Activated CD4-positive, alpha-beta T cell treated with anti-CD3 and anti-CD28 coated beads, Interleukin-2, Interleukin-4, amounts not matched to agents 100 ng/mL and 50 ng/mL, durations not matched to agents 16 hours and 8 hours (primary cell): ENCODE measurements at regions not wholly inside any gene's neighbourhood (a gene's known extent, or its start where the extent isn't known, plus 50 kb on each side); places are given as distances from the start of the nearest gene placed in this dataset.

Experiments used
- DNase-seq: peaks from one replicate; pipeline ENCODE4 v3.0.0-alpha.2; 2020; ENCODE audit warnings: low spot score

DNA sequence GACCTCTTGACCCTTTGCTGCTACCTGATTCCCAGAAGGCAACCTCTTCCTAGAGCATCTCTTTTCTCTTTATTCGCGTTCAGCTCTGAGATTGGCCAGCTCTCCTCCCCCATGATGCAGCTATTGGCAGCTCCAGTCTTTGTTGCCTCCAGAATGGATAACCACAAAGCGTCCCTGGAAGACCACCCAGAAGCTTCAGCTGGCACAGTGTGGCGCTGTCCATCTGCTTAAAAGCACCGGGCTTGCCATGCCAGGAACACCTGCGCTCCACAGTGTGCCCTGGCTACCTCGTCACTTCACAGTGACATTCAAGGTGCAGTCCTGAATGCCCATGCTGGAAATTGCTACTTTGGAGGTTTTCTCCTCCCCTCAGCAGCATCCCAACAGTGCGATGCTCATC is 353.9 kb downstream of the LMO4 start:
- DNase-seq = no peak

GRCh38 chr1:87683196-87683956 is 354.7 kb downstream of the LMO4 start:
- no peak for DNase-seq

DNA sequence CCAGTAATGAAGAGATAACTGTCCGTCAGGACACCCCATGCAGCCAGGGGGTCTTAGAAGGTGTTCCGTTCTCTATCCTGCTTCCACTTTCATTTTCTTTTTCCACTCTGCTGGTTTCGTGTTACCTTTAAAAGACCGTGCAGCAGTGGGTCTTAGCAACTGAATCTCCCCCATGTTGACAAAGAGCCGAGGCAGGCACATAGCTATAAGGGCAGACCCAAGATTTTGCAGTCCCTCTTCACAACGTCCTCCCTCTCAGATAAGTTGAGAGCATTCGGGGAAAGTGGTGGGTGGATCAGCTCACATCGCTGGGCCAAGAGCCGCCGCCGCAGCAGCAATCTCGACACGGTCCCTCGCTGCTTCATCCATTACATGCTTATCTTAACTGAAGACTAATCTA is 355.5 kb downstream of the LMO4 start:
- no peak for DNase-seq

GRCh38 chr1:87684713-87685205 is 356.1 kb downstream of the LMO4 start:
- DNase-seq = no peak

- no peak for DNase-seq
These were observed 356.8 kb downstream of the LMO4 start for GRCh38 chr1:87685311-87686135.

- DNase-seq = no peak
These were observed 357.4 kb downstream of the LMO4 start for GRCh38 chr1:87686136-87686495.

DNA sequence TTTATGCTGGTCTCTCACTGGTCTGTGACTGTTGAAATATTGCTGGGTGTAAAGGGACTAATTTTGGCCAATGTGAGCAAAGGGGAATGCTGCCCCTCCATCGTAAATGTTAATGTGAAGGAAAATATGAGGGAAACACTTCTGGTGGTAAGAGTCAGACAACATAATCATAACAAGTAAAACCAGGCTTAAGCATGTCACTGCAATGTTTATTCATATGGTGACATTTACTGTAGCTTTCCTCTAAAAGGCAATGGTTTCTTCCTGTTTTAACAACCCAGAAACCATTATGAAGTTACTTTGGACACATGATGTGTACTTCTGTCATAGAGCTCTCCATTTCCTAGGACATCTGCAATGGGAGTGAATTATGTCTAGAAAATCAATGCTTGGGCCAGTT is 358.0 kb downstream of the LMO4 start:
- DNase-seq = no peak

- DNase-seq = no peak
These were observed 359.5 kb downstream of the LMO4 start for GRCh38 chr1:87688136-87688535.

DNA sequence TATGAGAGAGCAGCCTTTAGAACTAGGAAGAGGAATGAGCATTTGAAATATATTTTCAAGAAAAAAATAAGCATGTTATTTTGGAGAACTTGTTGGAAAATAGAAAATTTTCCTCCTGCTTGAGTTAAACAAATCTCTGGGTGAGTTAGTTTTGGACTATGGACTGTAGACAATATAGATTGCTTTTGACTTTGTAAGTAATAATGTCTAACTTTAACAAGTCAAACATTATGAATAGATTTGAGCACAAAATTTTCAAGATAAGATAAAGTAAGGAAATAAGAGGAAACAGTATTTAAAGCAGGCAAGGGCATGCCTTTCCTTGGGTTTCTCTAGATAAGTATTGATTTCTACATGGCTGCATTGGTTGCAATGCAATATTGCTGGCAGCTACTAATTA is 360.8 kb downstream of the LMO4 start:
- no peak for DNase-seq

DNA sequence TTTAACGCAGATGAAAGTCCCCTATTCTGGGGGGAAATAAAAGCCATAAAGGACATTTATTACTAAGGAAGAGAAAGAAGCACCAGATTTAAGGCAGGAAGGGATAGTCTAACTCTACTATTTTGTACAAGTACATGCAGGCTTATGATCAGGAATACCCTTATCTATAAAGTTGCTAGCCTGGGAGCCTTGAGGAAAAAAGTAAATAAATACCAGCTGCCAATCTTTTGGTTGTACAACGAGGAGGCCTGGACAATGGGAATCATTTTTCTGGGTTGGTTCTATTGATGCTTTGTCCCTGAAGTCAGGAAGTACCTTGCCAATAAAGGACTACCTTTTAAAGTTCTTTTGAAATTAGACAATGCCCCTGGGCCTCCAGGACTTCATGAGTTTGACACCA is 367.8 kb downstream of the LMO4 start:
- DNase-seq = no peak

DNA sequence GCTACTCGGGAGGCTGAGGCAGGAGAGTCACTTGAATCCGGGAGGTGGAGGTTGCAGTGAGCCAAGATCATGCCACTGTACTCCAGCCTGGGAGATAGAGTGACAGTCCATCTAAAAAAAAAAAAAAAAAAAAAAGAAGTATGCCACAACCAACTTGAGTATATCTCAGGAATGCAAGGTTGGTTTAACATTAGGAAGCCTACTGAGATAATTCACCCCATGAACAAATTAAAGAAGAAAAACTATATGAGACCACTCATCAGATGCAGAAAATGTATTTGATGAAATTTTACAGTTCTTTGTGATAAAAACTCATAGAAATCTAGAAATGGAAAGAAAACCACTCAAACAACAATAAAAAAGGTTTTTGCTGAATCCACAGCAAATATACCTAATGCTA is 373.8 kb downstream of the LMO4 start:
- no peak for DNase-seq

DNA sequence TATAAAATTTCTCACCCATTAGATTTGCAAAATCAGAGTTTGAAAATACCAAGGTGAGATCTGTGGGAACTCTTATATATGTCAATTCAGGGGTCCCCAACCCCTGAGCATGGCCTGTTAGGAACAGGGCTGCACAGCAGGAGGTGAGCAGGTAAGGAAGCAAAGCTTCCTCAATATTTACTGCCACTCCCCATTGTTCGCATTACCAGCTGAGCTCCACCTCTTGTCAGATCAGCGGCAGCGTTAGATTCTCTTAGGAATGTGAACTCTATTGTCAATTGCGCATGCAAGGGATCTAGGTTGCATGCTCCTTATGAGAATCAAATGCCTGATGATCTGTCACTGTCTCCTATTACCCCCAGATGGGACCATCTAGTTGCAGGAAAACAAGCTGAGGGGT is 376.6 kb downstream of the LMO4 start:
- no peak for DNase-seq

- no peak for DNase-seq
These were observed 377.5 kb downstream of the LMO4 start for GRCh38 chr1:87706203-87706602.

DNA sequence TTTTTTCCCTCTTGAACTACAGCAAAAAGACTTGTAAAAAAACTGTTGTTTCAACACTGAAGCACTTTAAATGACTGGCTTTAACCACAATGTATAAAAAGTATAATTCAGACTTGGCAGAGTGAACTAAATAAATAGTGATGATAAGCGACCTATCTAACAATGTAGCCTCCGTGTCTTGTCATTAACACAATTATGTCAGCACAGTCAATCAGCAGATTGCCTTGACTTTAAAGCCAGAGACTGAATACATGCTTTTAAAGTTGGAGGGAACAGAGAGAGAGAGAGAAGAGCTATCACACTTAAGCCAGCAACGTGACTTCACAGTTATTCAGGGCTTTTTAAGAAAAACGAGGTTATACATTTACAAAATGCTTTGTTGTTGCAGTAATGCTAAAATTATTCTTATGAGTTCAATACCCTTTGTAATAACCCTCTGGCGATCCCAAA is 378.1 kb downstream of the LMO4 start:
- no peak for DNase-seq

GRCh38 chr1:87707411-87707810 is 378.7 kb downstream of the LMO4 start:
- no peak for DNase-seq

DNA sequence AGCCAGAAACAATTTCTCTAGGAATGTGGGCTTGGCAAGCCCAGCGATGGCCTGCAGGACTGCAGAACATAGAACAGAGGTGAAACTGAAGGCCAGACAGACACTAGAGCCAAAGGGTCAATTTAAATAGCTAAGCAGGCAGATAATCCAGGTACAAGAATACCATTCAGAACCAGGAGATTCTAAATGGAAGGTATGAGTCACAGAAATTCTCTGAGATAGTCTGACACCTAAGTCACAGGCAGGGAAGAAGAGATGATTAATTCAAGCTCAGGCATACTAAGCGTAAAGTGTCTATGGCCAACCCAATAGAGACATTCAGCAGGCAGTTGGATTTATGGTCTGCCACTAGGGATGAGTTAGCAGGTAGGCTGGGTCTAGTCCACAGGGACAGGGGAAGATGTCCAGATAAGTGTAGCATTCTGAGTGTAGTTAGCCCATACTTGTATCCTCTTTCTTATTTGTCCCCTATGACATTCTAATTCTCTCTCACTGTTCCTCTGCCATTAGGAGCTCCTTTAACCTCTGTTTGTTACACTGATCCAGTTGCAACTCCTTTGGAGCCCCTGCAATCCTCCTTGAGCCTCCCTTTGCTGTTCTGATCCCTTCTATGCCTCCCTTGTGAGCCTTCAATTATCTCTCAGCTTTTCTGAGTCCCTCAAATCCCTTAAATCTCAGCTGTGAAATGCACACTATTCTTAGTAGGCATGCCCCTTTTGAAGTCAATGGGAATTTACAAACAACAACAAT is 383.8 kb downstream of the LMO4 start:
- no peak for DNase-seq

GRCh38 chr1:87714278-87714677 is 385.6 kb downstream of the LMO4 start:
- DNase-seq = no peak

- DNase-seq = no peak
These were observed 386.4 kb downstream of the LMO4 start for GRCh38 chr1:87715052-87715451.

GRCh38 chr1:87715471-87715870 is 386.8 kb downstream of the LMO4 start:
- no peak for DNase-seq

- DNase-seq = no peak
These were observed 388.5 kb downstream of the LMO4 start for GRCh38 chr1:87717157-87717670.

DNA sequence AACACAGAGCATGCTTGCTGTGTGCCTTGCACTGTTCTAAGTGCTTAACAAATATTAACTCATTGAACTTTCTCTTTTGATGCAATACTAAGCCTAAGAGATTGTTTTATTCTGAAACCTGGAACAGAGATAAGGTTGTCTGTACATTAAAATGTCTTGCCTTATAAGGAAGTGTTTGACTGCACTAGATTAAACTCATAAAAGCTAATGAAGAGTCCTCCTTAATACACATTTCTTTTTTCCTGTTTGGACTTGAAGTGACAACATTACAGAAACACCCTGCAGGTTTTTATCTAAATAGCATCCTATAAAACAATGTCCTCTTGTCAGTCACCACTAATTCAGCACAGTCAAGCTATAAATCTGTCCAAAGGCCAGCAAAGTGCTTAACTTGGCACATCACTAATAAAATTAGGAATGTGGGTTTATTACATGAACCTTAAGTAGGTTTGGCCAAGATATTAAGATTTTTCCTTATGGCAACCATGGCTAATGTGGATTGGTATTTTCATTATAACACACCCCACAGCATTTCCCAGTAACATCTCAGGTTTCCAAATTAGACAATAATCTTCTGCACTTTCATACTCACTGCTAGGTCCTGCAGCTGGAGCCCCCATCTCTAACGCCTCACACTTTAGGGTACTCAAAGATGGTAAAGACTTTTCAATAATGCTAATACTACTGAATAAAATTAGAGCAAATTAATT is 389.7 kb downstream of the LMO4 start:
- DNase-seq = no peak

GRCh38 chr1:87719658-87720057 is 391.0 kb downstream of the LMO4 start:
- no peak for DNase-seq
